Activated CD4-positive, alpha-beta T cell treated with anti-CD3 and anti-CD28 coated beads, Interleukin-2, amount 10 ng/mL, durations not matched to agents 7 days and 5 days (primary cell): ENCODE measurements at regions not wholly inside any gene's neighbourhood (a gene's known extent, or its start where the extent isn't known, plus 50 kb on each side); places are given as distances from the start of the nearest gene placed in this dataset.

Experiments used
- CTCF ChIA-PET: fragments of 350-600 bp; sonication (Branson Sonifier 250); formaldehyde crosslinking; loops from one replicate; lab custom pipeline; 2021; ENCODE audit warnings: antibody characterized with exemption; lab: Charles Lee
- POLR2A ChIA-PET: fragments of 350-600 bp; sonication (Branson Sonifier 250); formaldehyde crosslinking; loops from one replicate; lab custom pipeline; 2021; ENCODE audit warnings: antibody characterized with exemption; lab: Charles Lee
- DNase-seq: peaks from one replicate; pipeline ENCODE4 v3.0.0-alpha.2; 2020
- H3K27ac Mint-ChIP-seq: one replicate; pipeline ENCODE4 v1.8.0; 2021; ENCODE audit warnings: mild to moderate bottlenecking, moderate library complexity, mixed read lengths
- H3K27me3 Mint-ChIP-seq: one replicate; pipeline ENCODE4 v1.8.0; 2021; ENCODE audit warnings: mixed read lengths
- H3K36me3 Mint-ChIP-seq: one replicate; pipeline ENCODE4 v1.8.0; 2021; ENCODE audit warnings: low read depth, mixed read lengths
- H3K4me1 Mint-ChIP-seq: one replicate; pipeline ENCODE4 v1.8.0; 2021; ENCODE audit warnings: mixed read lengths
- H3K4me3 Mint-ChIP-seq: one replicate; pipeline ENCODE4 v1.8.0; 2021; ENCODE audit warnings: mild to moderate bottlenecking, moderate library complexity, mixed read lengths
- H3K9me3 Mint-ChIP-seq: one replicate; pipeline ENCODE4 v1.8.0; 2021; ENCODE audit warnings: mixed read lengths

- ChIA-PET CTCF (no interaction called here), POLR2A (no interaction called here)
- no peaks in the 10 kb centered on the region for H3K27me3 Mint-ChIP-seq
- no peaks in the 10 kb centered on the region for H3K9me3 Mint-ChIP-seq
- H3K4me1 Mint-ChIP-seq, result no peaks in the 10 kb centered on the region
- no peaks in the 10 kb centered on the region for H3K36me3 Mint-ChIP-seq
- no peak overlapping the region for H3K4me3 Mint-ChIP-seq
- H3K27ac Mint-ChIP-seq, result no peak overlapping the region
- DNase-seq, result no peak
These were observed 1139.7 kb upstream of the TMEFF2 start for GRCh38 chr2:193334401-193334800.

DNA sequence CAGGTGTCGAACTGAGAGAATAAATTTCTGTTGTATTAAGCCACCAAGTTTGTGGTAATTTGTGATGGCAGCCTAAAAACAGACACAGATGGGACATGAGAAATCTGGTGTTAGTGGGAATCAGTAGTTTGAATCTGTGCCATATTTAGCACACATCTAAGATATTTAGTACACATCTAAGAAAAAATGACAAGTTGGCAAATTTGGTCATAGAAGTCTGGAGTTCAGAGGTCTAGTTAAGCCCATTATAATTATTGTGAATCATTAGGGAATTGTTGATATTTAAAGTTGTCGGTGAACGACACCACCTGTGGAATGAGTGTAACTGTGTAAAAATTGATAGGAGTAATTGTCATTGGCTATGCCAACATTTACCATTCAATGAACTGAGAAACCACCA lies 1138.8 kb upstream of the TMEFF2 start:
- no peaks in the 10 kb centered on the region for H3K9me3 Mint-ChIP-seq

GRCh38 chr2:193332941-193333340 lies 1138.2 kb upstream of the TMEFF2 start:
- CTCF ChIA-PET, result no interaction called here
- Mint-ChIP-seq H3K27ac (no peak overlapping the region), H3K4me1 (no peaks in the 10 kb centered on the region), H3K36me3 (no peaks in the 10 kb centered on the region), H3K9me3 (no peaks in the 10 kb centered on the region), H3K27me3 (no peaks in the 10 kb centered on the region), H3K4me3 (no peak overlapping the region)
- no peak for DNase-seq
- POLR2A ChIA-PET, result no interaction called here

More for the DNA sequence above, 1138.8 kb upstream of the TMEFF2 start:
- Mint-ChIP-seq H3K27ac (no peak overlapping the region), H3K36me3 (no peaks in the 10 kb centered on the region), H3K27me3 (no peaks in the 10 kb centered on the region), H3K4me3 (no peak overlapping the region), H3K4me1 (no peaks in the 10 kb centered on the region)
- DNase-seq, result no peak
- POLR2A ChIA-PET, result no interaction called here
- CTCF ChIA-PET, result no interaction called here

DNA sequence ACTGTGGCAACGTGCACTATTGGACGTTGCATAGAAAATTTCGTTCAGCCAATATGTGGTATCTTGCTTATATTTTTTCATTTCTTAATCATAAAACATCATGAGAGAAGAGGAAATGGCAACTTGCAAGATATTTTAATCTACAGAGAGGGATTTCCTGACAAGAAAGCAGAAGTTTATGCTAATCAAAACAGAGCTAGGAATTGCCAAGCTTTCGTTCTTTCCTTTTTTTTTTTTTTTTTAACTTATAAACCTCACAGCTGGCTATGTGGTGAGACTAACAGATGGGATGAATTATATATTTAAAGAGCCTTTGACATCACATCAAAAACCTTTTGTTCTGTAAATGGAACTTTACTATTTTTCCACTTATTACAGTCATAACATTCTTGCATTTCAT lies 1136.9 kb upstream of the TMEFF2 start:
- ChIA-PET CTCF (no interaction called here), POLR2A (no interaction called here)
- Mint-ChIP-seq H3K9me3 (no peaks in the 10 kb centered on the region), H3K27ac (no peak overlapping the region), H3K4me1 (no peaks in the 10 kb centered on the region), H3K27me3 (no peaks in the 10 kb centered on the region), H3K4me3 (no peak overlapping the region), H3K36me3 (no peaks in the 10 kb centered on the region)
- no peak for DNase-seq

GRCh38 chr2:193326296-193326695 lies 1131.6 kb upstream of the TMEFF2 start:
- Mint-ChIP-seq H3K4me1 (no peaks in the 10 kb centered on the region), H3K4me3 (no peak overlapping the region), H3K36me3 (no peaks in the 10 kb centered on the region), H3K27me3 (no peaks in the 10 kb centered on the region), H3K27ac (no peak overlapping the region), H3K9me3 (no peaks in the 10 kb centered on the region)
- POLR2A ChIA-PET, result no interaction called here
- DNase-seq, result no peak
- CTCF ChIA-PET, result no interaction called here

DNA sequence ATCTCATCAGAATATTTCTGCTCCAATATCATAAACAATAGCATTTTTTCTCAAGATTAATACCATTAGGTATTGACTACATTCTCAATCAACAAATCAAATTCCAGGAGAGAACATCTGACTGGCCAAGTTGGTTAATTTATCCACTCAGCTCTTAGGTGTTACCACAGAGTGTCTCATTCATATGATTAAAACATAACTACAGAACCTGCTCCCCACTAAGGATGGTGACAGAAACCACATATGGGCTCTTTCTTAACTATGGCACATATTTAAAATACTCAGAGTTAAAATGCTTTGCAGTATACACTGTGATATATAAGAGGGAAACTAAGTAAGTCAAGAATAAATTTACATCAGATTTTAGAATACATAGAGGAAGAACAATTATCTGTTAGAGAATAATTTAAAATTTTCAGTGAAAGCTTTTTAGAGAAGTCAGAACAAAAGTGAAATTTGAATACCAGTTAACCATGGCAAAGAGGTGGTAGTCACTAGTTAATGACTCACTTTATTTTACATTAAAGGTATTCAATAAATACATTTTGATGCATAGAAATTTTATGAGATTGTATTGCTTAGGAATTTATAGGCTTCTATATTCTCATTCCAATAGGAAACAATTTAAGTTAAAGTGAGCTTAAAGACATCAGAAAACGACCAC lies 1120.8 kb upstream of the TMEFF2 start:
- POLR2A ChIA-PET, result interaction anchor here (0.5 kb wide), 1 partner anchor 33 kb away, joined by 3 read pairs; no protein-coding TSS in a partner anchor
- no peak overlapping the region for H3K4me3 Mint-ChIP-seq
- no peaks in the 10 kb centered on the region for H3K27me3 Mint-ChIP-seq
- H3K4me1 Mint-ChIP-seq, result no peaks in the 10 kb centered on the region
- no peak for DNase-seq
- CTCF ChIA-PET, result no interaction called here
- H3K36me3 Mint-ChIP-seq, result no peaks in the 10 kb centered on the region
- no peak overlapping the region for H3K27ac Mint-ChIP-seq
- no peaks in the 10 kb centered on the region for H3K9me3 Mint-ChIP-seq

DNA sequence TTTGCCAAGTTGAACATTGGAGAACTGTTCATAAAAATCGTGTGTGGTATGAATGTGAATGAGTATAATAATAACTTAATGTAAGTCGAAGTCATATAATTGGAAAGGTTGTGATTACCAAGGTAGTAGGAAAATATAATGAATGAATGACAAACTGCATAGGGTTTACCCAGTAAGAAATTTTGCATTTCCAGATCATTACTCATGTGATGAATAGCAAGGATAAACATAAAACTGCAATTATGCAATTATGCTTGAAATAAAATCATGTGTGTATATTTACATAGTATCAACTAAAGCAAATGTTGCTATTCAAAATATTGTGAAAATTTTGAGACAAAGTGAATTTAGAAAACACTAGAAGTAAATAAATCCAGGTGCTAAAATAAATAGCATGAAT lies 1108.7 kb upstream of the TMEFF2 start:
- ChIA-PET CTCF (no interaction called here), POLR2A (no interaction called here)
- H3K9me3 Mint-ChIP-seq, result no peaks in the 10 kb centered on the region

DNA sequence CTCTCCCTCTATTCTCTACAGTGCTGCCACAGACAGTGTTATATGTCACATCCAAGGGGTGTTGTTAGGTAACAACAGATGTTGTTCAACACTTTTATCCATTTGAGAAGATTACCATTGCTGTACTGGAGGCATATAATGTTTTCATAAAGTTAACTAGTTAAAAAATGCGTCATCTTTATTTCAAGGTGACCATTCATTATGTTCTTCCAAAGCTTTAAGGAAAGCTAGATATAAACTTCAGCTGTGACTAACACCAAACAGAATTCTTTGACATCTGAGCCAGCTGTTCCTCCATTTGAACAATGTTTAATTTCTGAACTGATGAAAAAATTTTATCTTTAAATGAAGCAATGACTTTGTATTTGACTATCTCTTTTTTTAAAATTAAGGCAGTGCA lies 1099.6 kb upstream of the TMEFF2 start:
- Mint-ChIP-seq H3K4me3 (no peak overlapping the region), H3K36me3 (no peaks in the 10 kb centered on the region), H3K27me3 (no peaks in the 10 kb centered on the region), H3K27ac (no peak overlapping the region), H3K4me1 (no peaks in the 10 kb centered on the region), H3K9me3 (no peaks in the 10 kb centered on the region)
- DNase-seq, result no peak
- CTCF ChIA-PET, result no interaction called here
- POLR2A ChIA-PET, result no interaction called here

More for the DNA sequence above, 1108.7 kb upstream of the TMEFF2 start:
- H3K27me3 Mint-ChIP-seq, result no peaks in the 10 kb centered on the region
- no peak overlapping the region for H3K4me3 Mint-ChIP-seq
- H3K27ac Mint-ChIP-seq, result no peak overlapping the region
- H3K36me3 Mint-ChIP-seq, result no peaks in the 10 kb centered on the region
- DNase-seq, result no peak
- H3K4me1 Mint-ChIP-seq, result no peaks in the 10 kb centered on the region

DNA sequence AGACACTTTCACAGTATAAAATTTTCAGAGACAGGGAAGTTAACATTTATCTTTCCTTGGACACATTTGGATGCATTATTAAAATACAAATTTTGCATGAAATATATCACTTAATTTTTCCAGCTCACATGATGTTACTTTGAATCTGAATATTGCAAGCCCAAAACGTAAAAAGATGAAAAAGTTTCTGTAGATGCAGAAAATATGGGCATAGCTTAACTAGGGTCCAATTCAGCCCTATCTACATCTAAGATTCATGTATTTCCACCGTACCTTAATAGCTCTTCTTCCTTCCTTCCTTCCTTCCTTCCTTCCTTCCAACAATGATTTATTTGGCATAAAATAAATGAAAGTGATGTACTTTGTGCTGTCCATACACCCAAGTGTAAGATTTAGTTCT lies 1084.6 kb upstream of the TMEFF2 start:
- Mint-ChIP-seq H3K27ac (no peak overlapping the region), H3K36me3 (no peaks in the 10 kb centered on the region), H3K4me1 (no peaks in the 10 kb centered on the region), H3K9me3 (no peaks in the 10 kb centered on the region), H3K4me3 (no peak overlapping the region), H3K27me3 (no peaks in the 10 kb centered on the region)
- ChIA-PET POLR2A (no interaction called here), CTCF (no interaction called here)
- no peak for DNase-seq

DNA sequence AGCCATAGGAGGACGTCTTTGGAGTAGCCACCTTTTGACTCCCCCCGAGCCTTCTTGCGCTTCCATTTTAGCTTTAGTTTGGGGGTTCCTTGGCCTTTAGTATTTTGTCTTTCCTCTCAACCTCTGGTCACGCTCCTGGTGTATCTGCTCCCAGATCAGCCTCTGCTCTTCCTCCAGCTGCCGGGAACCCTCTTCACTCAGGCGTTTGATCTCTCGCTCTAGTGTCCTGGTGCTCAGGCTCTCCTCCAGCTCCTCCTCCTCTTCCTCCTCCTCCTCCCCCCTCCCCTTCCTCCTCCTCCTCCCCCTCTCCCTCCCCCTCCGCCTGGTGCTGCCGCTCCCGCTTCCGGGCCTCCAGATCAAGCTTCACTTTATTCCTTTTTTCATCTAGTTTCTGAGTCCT lies 1082.3 kb upstream of the TMEFF2 start:
- DNase-seq, result no peak
- H3K27ac Mint-ChIP-seq, result no peak overlapping the region
- no peaks in the 10 kb centered on the region for H3K27me3 Mint-ChIP-seq
- H3K36me3 Mint-ChIP-seq, result no peaks in the 10 kb centered on the region
- no peak overlapping the region for H3K4me3 Mint-ChIP-seq
- POLR2A ChIA-PET, result no interaction called here
- no peaks in the 10 kb centered on the region for H3K4me1 Mint-ChIP-seq
- H3K9me3 Mint-ChIP-seq, result no peaks in the 10 kb centered on the region
- CTCF ChIA-PET, result no interaction called here

DNA sequence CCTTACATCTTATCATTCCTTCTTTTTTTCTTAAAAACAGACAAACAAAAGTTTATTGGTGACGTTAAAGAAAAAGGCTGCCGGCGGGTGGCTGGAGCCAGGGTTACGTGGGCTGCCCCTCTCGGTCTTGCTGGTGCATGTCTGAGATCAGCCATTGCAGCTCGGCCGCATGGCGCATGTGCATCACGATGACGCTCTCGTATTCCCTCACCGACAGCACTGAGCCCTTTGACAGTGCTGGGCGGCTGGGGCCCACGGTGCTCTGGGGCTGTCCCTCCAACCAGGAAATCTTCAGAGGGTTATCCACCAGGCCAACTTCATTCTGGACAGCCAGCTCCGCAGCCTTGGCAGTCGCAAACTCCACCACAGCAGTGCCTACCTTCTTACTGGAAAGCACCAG lies 1081.8 kb upstream of the TMEFF2 start:
- no peak overlapping the region for H3K4me3 Mint-ChIP-seq
- DNase-seq, result no peak
- no peaks in the 10 kb centered on the region for H3K36me3 Mint-ChIP-seq
- no peaks in the 10 kb centered on the region for H3K9me3 Mint-ChIP-seq
- no peaks in the 10 kb centered on the region for H3K27me3 Mint-ChIP-seq
- no peaks in the 10 kb centered on the region for H3K4me1 Mint-ChIP-seq
- POLR2A ChIA-PET, result no interaction called here
- CTCF ChIA-PET, result no interaction called here
- no peak overlapping the region for H3K27ac Mint-ChIP-seq

- H3K9me3 Mint-ChIP-seq, result no peaks in the 10 kb centered on the region
These were observed 1081.3 kb upstream of the TMEFF2 start for GRCh38 chr2:193276069-193276468.

GRCh38 chr2:193272011-193272410 lies 1077.3 kb upstream of the TMEFF2 start:
- Mint-ChIP-seq H3K4me3 (no peak overlapping the region), H3K27ac (no peak overlapping the region), H3K36me3 (no peaks in the 10 kb centered on the region), H3K4me1 (no peaks in the 10 kb centered on the region), H3K27me3 (no peaks in the 10 kb centered on the region), H3K9me3 (no peaks in the 10 kb centered on the region)
- CTCF ChIA-PET, result no interaction called here
- DNase-seq, result no peak
- POLR2A ChIA-PET, result no interaction called here

More at GRCh38 chr2:193276069-193276468, 1081.3 kb upstream of the TMEFF2 start:
- Mint-ChIP-seq H3K4me3 (no peak overlapping the region), H3K27me3 (no peaks in the 10 kb centered on the region), H3K36me3 (no peaks in the 10 kb centered on the region), H3K4me1 (no peaks in the 10 kb centered on the region), H3K27ac (no peak overlapping the region)
- ChIA-PET POLR2A (no interaction called here), CTCF (no interaction called here)
- no peak for DNase-seq

DNA sequence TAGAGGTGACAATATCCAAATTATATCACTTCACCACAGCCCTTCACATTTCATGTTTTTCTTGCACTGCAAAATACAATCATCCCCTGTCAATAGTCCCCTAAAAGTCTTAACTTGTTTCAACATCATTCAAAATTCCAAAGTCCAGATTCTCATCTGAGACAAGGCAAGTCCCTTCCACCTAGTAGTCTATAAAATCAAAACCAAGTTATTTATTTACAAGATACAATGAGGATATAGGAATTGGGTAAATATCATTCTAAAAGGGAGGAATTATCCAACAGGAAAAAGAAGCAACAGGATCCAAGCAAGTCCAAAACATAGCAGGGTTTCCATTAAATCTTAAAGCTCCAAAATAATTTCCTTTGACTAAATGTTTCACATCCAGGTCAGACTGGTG lies 1076.1 kb upstream of the TMEFF2 start:
- no peaks in the 10 kb centered on the region for H3K27me3 Mint-ChIP-seq
- H3K36me3 Mint-ChIP-seq, result no peaks in the 10 kb centered on the region
- H3K4me3 Mint-ChIP-seq, result no peak overlapping the region
- no peaks in the 10 kb centered on the region for H3K9me3 Mint-ChIP-seq
- H3K4me1 Mint-ChIP-seq, result no peaks in the 10 kb centered on the region
- CTCF ChIA-PET, result no interaction called here
- no peak overlapping the region for H3K27ac Mint-ChIP-seq
- DNase-seq, result no peak
- POLR2A ChIA-PET, result no interaction called here
